Omental fat pad (tissue), 3 donors: ENCODE measurements at regions not wholly inside any gene's neighbourhood (a gene's known extent, or its start where the extent isn't known, plus 50 kb on each side); places are given as distances from the start of the nearest gene placed in this dataset.
A peak's percentile ranks its signal among the peaks of the same experiment; 100 is the strongest.
"Not testable (repeated sequence)": the region's sequence is repeated elsewhere in the genome, so short reads cannot be mapped to it uniquely, and the experiment has no call there.

ENCODE experiments used
- ATAC-seq: fragments of 150-250 bp; one replicate; pipeline ENCODE4 v1.9.1; 2016; ENCODE audit warnings: mild to moderate bottlenecking, moderate library complexity; ENCODE audit not compliant: low FRiP score
- DNase-seq: peaks from one replicate; pipeline ENCODE4 v3.0.0-alpha.2; 2019; ENCODE audit warnings: low spot score
- CTCF ChIP-seq, 3 donors: fragments of 450-650 bp; IDR thresholded peaks; one replicate each; pipeline ENCODE4 v1.5.1; 2016 to 2017; ENCODE audit warnings: antibody characterized with exemption in 3 of 3, mild to moderate bottlenecking in 3 of 3, moderate library complexity in 2 of 3

GRCh38 chr20:5680192-5680591, 69.4 kb upstream of the GPCPD1 start:
- ATAC-seq (peak; percentile 32), DNase-seq (no peak)
- TF ChIP-seq CTCF (IDR thresholded peaks at IDR 0.05): no peak

GRCh38 chr20:5678777-5679176, 68.0 kb upstream of the GPCPD1 start:
- TF ChIP-seq CTCF (IDR thresholded peaks at IDR 0.05): no peak
- DNase-seq: no peak
- ATAC-seq: no peak

GRCh38 chr20:5677944-5678343, 67.1 kb upstream of the GPCPD1 start:
- not testable (repeated sequence) for ATAC-seq, DNase-seq

GRCh38 chr20:5677389-5677788, 66.6 kb upstream of the GPCPD1 start:
- no peak for ATAC-seq
- no peak for TF ChIP-seq CTCF (IDR thresholded peaks at IDR 0.05)

GRCh38 chr20:5675103-5676091, 64.6 kb upstream of the GPCPD1 start:
- ATAC-seq (no peak), DNase-seq (no peak)
- TF ChIP-seq CTCF (IDR thresholded peaks at IDR 0.05): no peak

More at GRCh38 chr20:5677389-5677788, 66.6 kb upstream of the GPCPD1 start:
- no peak for DNase-seq

- TF ChIP-seq CTCF (IDR thresholded peaks at IDR 0.05): no peak
- no peak for DNase-seq
- no peak for ATAC-seq
Measured at GRCh38 chr20:5674176-5674660, 63.4 kb upstream of the GPCPD1 start.

- no peak for TF ChIP-seq CTCF (IDR thresholded peaks at IDR 0.05)
- no peak for ATAC-seq
- no peak for DNase-seq
Measured at GRCh38 chr20:5670874-5671273, 60.1 kb upstream of the GPCPD1 start.
